ENCODE measurements at regions not wholly inside any gene's neighbourhood (a gene's known extent, or its start where the extent isn't known, plus 50 kb on each side); places are given as distances from the start of the nearest gene placed in this dataset.

GRCh38 chr4:124266721-124267120, 445.8 kb downstream of the ANKRD50 start:
- H3K9me3 ChIP-seq (ENCODE audit: control insufficient read depth, low read depth, low read length), result no peaks in the 10 kb centered on the region
- no peaks in the 10 kb centered on the region for H3K9me1 ChIP-seq (ENCODE audit: control insufficient read depth, extremely low read depth, insufficient read depth, low read length)
- H3K4me2 ChIP-seq (ENCODE audit: control insufficient read depth, extremely low read depth, insufficient read depth, low read depth, low read length), result no peak overlapping the region
- H3K27me3 ChIP-seq (ENCODE audit: control insufficient read depth, extremely low read depth, insufficient read depth, low read length), result no peaks in the 10 kb centered on the region
- dilution Hi-C loops (cut with MboI; ENCODE audit: extremely low pct_ligation_motif_present, low sequenced_read_pairs), result no loop called here
- no peaks in the 10 kb centered on the region for H3K79me2 ChIP-seq (ENCODE audit: control insufficient read depth, insufficient read depth, low read length)
- H4K20me1 ChIP-seq (ENCODE audit: control insufficient read depth, extremely low read depth, insufficient read depth, low read length), result no peaks in the 10 kb centered on the region
- H3K27ac ChIP-seq (ENCODE audit: control insufficient read depth, insufficient read depth, low read length), result no peak overlapping the region
- FAIRE-seq (no peak), DNase-seq (ENCODE audit: low read depth, low spot score) (no peak)
- no peaks in the 10 kb centered on the region for H3K36me3 ChIP-seq (ENCODE audit: control insufficient read depth in 2 of 2, extremely low read depth in 1 of 2, insufficient read depth in 2 of 2, low read length in 2 of 2)
- H3K9ac ChIP-seq (ENCODE audit: control insufficient read depth, extremely low read depth, insufficient read depth, low read length), result no peak overlapping the region
- H3K4me3 ChIP-seq (ENCODE audit: control insufficient read depth in 2 of 3, extremely low read depth in 1 of 3, insufficient read depth in 2 of 3, low read depth in 1 of 3, low read length in 3 of 3), result no peak overlapping the region
- H2AFZ ChIP-seq (ENCODE audit: control insufficient read depth, low read length), result no peak overlapping the region
- TF ChIP-seq, protein P1, sequence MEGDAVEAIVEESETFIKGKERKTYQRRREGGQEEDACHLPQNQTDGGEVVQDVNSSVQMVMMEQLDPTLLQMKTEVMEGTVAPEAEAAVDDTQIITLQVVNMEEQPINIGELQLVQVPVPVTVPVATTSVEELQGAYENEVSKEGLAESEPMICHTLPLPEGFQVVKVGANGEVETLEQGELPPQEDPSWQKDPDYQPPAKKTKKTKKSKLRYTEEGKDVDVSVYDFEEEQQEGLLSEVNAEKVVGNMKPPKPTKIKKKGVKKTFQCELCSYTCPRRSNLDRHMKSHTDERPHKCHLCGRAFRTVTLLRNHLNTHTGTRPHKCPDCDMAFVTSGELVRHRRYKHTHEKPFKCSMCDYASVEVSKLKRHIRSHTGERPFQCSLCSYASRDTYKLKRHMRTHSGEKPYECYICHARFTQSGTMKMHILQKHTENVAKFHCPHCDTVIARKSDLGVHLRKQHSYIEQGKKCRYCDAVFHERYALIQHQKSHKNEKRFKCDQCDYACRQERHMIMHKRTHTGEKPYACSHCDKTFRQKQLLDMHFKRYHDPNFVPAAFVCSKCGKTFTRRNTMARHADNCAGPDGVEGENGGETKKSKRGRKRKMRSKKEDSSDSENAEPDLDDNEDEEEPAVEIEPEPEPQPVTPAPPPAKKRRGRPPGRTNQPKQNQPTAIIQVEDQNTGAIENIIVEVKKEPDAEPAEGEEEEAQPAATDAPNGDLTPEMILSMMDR (optimal IDR thresholded peaks at IDR 0.05 in 1 of 3, IDR thresholded peaks at IDR 0.05 in 1 of 3, conservative IDR thresholded peaks at IDR 0.05 in 1 of 3; ENCODE audit: extremely low read depth in 1 of 3, insufficient read depth in 2 of 3, low read length in 3 of 3), result no peak
- no peak for TF ChIP-seq EZH2 (IDR thresholded peaks at IDR 0.05; ENCODE audit: low read length)
- no peaks in the 10 kb centered on the region for H3K4me1 ChIP-seq (ENCODE audit: control insufficient read depth, extremely low read depth, insufficient read depth, low read length)

DNA sequence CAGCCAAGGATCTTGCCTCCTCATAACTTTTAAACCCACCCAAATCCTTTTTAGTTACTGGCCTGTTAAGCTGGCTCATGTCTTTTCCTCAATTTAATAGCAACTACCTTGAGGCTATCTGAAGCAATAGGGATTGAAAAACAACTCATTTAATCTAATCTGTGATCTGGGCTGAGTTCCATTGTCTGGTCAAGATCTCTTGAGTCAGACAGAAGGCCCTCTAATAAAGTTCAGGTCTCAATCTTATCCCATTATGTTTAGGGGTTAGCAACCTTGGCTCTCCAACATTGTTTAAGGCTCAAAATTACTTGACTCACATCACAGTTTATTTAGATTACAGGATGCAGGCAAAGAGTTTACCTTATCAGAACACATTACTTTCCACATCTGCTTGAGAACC, 436.1 kb downstream of the ANKRD50 start:
- Histone ChIP-seq H3K79me2 (ENCODE audit: control insufficient read depth, insufficient read depth, low read length) (no peaks in the 10 kb centered on the region), H3K9me3 (ENCODE audit: control insufficient read depth, low read depth, low read length) (no peaks in the 10 kb centered on the region), H3K4me2 (ENCODE audit: control insufficient read depth, extremely low read depth, insufficient read depth, low read depth, low read length) (no peak overlapping the region), H2AFZ (ENCODE audit: control insufficient read depth, low read length) (no peak overlapping the region), H3K27ac (ENCODE audit: control insufficient read depth, insufficient read depth, low read length) (no peak overlapping the region), H3K4me1 (ENCODE audit: control insufficient read depth, extremely low read depth, insufficient read depth, low read length) (peaks cover 13% of the 10 kb centered on the region), H3K27me3 (ENCODE audit: control insufficient read depth, extremely low read depth, insufficient read depth, low read length) (no peaks in the 10 kb centered on the region), H3K9ac (ENCODE audit: control insufficient read depth, extremely low read depth, insufficient read depth, low read length) (no peak overlapping the region), H3K9me1 (ENCODE audit: control insufficient read depth, extremely low read depth, insufficient read depth, low read length) (no peaks in the 10 kb centered on the region), H3K36me3 (ENCODE audit: control insufficient read depth in 2 of 2, extremely low read depth in 1 of 2, insufficient read depth in 2 of 2, low read length in 2 of 2) (no peaks in the 10 kb centered on the region), H4K20me1 (ENCODE audit: control insufficient read depth, extremely low read depth, insufficient read depth, low read length) (no peaks in the 10 kb centered on the region), H3K4me3 (ENCODE audit: control insufficient read depth in 2 of 3, extremely low read depth in 1 of 3, insufficient read depth in 2 of 3, low read depth in 1 of 3, low read length in 3 of 3) (no peak overlapping the region)
- TF ChIP-seq, protein P1 (optimal IDR thresholded peaks at IDR 0.05 in 1 of 3, IDR thresholded peaks at IDR 0.05 in 1 of 3, conservative IDR thresholded peaks at IDR 0.05 in 1 of 3; ENCODE audit: extremely low read depth in 1 of 3, insufficient read depth in 2 of 3, low read length in 3 of 3), result no peak
- no peak for TF ChIP-seq EZH2 (IDR thresholded peaks at IDR 0.05; ENCODE audit: low read length)
- DNase-seq (ENCODE audit: low read depth, low spot score) (no peak), FAIRE-seq (no peak)
- dilution Hi-C loops (cut with MboI; ENCODE audit: extremely low pct_ligation_motif_present, low sequenced_read_pairs), result no loop called here
